ENCODE measurements at regions not wholly inside any gene's neighbourhood (a gene's known extent, or its start where the extent isn't known, plus 50 kb on each side); places are given as distances from the start of the nearest gene placed in this dataset.

DNA sequence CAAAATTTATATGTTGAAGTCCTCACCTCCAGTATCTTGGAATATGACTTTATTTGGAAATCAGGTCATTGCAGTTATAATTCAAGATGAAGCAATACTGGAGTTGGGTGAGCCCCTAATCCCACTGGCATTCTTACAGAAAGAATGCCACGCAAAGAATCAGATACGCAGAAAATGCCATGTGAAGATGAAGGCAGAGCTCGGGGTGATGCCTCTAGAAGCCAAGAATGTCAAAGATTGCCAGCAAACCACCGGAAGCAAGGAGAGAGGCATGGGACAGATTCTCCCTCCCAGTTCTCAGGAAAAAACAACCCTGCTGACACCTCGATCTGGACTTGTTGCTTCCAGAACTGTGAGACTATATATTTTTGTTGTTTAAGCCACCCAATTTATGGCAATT is 273.4 kb upstream of the CITED2 start:
- no peak for DNase-seq (ENCODE audit: low read depth in 2 of 2)

GRCh38 chr6:139647016-139647415 is 272.6 kb upstream of the CITED2 start:
- no peak for DNase-seq (ENCODE audit: low read depth in 2 of 2)

GRCh38 chr6:139644821-139645220 is 270.4 kb upstream of the CITED2 start:
- no peak for DNase-seq (ENCODE audit: low read depth in 2 of 2)

DNA sequence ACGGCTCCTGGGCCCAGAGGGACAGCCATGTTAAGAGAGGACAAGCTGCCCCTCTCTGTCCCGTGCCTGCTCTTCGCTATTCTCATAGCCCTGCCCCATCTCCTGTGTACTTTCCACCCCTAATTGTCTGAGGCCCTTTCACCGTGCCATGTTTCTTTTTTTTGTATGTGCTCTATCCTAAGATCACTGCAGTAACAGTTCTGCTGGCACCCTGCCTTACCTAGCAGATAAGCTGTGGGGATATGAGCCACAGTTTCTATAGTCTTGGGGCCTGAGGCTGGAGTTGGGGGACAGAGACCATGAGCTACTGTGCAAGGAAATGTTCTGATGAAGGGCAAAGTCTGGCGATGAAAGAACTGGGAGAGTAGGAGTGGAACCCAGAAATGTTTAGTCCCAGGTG is 269.5 kb upstream of the CITED2 start:
- no peak for DNase-seq (ENCODE audit: low read depth in 2 of 2)

DNA sequence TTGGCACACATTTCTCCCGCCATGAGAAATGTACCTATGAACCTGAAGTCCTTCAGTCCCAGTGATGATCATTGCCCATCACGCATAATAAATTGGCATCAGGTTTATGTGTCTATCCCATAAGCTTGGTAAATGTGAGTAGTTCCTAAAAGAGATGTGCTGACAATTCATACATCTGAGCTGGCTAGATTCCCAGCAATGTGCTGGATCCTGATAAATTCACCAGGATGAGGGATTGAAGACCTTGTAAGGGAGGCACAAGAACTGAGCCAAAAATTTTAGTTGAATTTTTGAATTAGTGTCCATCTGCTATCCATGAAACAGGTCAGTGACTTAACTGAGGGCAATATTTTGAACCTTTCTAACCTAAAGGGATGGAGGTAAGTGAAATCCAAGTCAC is 267.9 kb upstream of the CITED2 start:
- no peak for DNase-seq (ENCODE audit: low read depth in 2 of 2)

DNA sequence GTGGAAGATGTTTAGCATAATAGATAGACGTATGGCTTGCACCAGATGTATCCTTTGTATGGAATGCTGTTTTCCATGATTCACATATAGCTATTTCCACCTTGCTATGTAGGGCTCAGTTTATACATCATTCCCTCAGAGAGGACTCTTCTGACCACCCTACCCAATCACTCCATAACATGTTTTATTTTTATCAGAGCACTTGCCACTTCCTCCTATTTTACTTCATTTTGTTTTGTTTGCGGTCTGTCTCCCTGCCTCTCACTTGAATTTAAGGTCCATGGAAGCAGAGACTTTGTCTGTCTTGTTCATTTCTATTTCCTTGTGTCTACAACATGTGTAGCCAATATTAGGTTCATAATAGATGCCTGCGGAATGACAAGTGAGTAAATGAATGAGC is 266.9 kb upstream of the CITED2 start:
- DNase-seq (ENCODE audit: low read depth in 2 of 2), result no peak

DNA sequence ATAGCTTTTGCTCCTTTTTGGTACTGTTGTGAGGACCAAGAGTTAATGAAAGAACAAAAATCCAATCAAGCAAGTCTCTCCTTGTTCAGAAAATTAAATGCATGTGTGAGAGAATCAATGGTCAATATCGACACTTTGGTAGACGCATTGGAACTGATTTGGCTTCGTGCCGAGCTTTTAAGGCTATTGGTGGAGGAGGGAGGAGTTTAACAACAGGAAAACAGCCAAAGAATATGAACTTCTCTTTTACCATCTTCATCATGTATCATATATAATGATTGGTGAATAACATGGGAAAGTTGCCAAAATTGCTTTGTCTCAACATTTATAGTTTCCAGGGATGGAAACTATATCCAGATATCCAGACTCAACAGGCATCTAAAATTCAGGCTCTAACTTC is 266.5 kb upstream of the CITED2 start:
- no peak for DNase-seq (ENCODE audit: low read depth in 2 of 2)

GRCh38 chr6:139640448-139640847 is 266.0 kb upstream of the CITED2 start:
- DNase-seq (ENCODE audit: low read depth in 2 of 2), result no peak

- DNase-seq (ENCODE audit: low read depth in 2 of 2), result no peak
Observed at GRCh38 chr6:139639507-139639906, 265.1 kb upstream of the CITED2 start.

DNA sequence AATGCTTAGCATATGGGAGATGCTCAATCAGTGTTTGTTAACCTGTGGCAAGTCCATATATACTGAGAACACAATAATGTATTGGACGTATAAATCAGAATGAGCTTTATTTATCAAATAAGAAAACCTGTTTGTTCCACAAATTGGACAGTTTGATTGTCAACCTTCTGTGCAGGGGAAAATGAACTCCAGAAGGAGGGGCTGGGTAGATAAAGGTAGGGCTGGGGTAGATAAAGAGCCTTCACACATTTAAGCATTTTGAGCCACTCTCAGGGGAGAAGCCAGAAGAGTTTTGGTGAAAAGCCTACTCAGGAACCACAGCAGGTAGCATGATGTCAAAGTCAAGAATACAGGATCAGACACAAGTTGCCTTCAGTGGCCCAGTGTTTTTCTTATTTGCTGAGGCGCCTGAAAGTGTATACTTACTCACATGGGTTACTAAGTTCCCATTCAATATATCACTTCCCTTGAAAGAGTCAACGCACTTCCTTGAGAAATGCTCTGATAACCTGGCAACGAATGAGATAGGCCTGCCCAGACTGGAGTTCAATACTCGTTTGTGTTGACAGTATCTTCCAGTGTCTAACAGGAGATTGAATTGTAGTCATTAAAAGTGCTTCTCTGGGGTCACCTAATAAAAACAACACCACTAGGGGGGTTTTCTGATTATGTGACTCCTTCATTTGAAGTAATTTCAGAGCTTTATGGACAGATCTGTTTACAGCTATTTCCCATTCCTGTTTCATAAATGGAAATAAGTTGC is 263.9 kb upstream of the CITED2 start:
- no peak for DNase-seq (ENCODE audit: low read depth in 2 of 2)

DNA sequence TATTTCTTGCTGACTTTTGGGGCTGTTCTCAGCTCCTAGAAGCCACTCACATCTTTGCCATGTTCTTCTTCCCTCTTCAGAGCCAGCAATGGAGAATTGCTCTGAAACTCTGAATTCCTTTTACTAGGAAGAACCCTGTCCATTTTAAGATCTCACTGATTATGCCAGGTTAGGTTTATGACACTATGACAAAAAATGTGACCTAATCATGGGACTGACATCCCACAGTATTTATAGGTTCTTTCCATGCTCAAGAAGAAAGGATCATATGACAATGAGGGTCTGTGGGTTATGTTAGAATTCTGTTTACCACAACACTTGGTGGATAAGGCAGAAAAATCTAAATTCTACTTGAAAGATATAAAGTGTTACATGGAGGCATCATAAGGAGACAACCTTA is 263.3 kb upstream of the CITED2 start:
- DNase-seq (ENCODE audit: low read depth in 2 of 2), result no peak

GRCh38 chr6:139636391-139636790 is 261.9 kb upstream of the CITED2 start:
- no peak for DNase-seq (ENCODE audit: low read depth in 2 of 2)

GRCh38 chr6:139635401-139636130 is 261.1 kb upstream of the CITED2 start:
- no peak for DNase-seq (ENCODE audit: low read depth in 2 of 2)

DNA sequence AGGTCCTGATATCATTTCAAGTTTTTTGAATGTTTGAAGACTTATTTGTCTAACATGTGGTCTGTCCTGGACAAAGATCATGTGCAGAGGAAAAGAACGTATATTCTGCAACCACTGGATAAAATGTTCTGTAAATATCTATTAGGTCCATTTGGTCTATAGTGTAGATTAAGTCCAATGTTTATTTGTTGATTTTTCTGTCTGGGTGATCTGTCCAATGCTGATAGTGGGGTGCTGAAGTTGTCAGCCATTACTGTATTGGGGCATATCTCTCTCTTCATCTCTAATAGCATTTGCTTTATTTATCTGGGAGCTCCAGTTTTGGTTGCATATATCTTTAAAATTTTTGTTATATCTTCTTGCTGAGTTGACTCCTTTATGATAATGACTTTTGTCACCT is 258.4 kb upstream of the CITED2 start:
- DNase-seq (ENCODE audit: low read depth in 2 of 2), result no peak

- no peak for DNase-seq (ENCODE audit: low read depth in 2 of 2)
Observed at GRCh38 chr6:139628270-139628669, 253.8 kb upstream of the CITED2 start.

DNA sequence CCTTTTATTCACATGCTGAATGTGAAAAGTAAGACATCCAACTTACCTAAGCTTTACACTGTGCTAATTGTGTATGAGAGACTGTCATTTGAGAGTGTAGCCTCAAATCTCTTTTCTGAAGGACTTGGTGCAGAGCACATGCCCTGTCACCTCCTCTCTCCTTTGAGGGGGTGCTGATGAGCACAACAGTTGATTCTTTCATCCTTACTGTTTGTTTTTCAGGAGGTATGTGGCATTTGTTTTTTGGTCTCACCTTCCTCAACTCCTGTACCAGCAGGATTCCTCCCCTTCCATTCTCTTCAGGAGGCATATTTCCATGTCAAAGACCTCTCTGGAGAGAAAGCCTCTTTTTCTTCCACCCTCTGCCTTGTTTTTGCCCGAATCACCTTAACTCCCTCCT is 252.6 kb upstream of the CITED2 start:
- no peak for DNase-seq (ENCODE audit: low read depth in 2 of 2)

DNA sequence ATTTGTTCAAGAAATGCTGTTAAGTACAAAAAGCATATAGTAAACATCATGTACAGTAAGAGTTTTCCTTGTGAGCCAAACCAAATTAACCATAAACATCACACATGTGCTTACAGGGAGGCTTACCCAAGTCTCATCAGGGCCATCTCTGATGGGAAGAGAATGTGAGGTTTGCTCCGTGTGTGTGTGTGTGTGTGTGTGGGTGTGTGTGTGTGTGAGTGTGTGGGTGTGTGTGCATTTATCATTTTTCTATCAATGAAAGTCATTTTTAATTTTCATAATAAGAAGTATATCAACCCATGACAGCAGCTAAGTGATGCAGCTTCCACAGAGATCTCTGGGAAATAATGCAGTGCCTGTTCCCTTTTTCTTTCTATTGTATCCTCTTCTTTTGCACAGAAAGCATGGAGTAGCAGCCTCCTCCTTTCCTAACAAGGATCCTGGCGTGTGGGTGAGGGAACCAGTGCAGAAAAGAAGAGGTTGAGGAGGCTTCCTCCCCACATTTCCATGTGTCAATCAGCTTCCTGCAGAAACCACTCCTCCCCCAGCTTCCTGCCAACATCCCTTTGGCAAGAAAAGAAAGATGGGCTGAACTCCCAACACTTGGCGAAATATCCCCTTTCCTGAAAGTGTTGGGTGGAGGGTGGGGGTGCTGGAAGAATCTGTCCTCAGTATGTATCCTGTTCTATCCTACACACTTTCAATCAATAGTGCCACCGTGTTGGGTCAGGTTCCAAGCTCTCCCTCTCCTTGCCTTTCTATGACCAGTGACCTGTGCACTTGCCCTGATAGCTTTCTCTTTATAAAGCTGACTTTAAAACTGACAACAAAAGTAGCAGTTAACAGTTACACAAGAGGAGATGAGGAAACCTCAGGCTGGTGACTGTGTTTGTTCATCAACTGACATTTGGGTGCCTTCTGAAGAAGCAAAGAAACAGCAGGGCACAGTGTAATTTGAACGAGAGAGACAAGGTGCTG is 251.8 kb upstream of the CITED2 start:
- no peak for DNase-seq (ENCODE audit: low read depth in 2 of 2)

DNA sequence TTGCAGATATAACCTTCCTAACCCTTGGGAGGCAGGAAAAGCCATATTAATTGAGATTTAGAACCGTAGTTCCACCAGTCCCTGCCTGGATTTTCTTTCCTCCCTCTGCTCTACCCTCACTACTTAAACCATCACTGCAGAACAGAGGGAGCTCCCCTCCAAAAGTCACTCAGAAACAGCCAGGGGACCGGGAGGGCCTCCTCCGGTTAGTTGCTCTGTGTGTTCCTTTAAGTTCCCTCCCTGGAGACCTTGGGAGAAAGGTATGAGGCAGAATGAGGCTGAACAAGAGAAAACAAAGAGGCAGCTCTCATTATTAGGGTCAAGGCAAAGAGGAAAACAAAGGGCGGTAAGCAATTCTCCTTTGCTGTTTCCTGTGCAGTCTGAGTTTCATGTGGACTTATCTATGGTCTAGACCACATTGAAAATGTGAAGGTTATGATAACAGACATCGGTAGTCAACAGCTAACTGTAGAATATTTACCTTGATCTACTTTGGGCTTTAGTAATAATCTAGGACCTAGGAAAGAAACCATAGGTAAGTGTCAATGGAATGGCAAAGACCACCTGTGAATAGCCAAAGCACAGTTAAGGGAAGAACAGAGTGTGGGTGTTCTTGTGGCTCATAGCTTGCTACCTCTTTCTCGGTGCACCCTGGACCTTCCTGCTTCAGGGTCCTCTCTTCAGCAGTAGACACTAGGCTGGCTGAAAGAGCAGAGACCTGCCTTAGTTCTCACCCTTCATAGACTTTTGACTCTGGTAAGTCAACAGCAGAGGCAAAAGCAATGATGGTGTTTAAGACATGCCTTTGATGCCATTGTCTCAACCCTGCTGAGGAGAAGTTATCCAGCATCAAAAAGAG is 250.9 kb upstream of the CITED2 start:
- no peak for DNase-seq (ENCODE audit: low read depth in 2 of 2)

- no peak for DNase-seq (ENCODE audit: low read depth in 2 of 2)
Observed at GRCh38 chr6:139623372-139623771, 248.9 kb upstream of the CITED2 start.

- DNase-seq (ENCODE audit: low read depth in 2 of 2), result no peak
Observed at GRCh38 chr6:139613496-139613895, 239.0 kb upstream of the CITED2 start.

DNA sequence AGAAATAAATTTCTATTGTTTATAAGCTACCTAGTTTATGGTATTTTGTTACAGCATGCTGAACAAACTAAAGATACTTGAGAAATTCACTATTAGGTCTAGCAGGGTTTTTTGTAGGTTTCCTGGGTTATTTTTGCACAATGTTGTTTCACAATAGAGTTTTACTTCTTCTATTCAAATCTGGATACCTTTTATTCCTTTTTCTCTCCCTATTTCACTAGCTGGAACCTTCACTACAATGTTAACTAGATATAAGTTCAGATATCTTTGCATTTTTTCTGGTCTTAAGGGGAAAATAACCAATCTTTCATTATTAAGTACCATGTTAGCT is 237.7 kb upstream of the CITED2 start:
- DNase-seq (ENCODE audit: low read depth in 2 of 2), result no peak
